ENCODE measurements at regions not wholly inside any gene's neighbourhood (a gene's known extent, or its start where the extent isn't known, plus 50 kb on each side); places are given as distances from the start of the nearest gene placed in this dataset.

DNA sequence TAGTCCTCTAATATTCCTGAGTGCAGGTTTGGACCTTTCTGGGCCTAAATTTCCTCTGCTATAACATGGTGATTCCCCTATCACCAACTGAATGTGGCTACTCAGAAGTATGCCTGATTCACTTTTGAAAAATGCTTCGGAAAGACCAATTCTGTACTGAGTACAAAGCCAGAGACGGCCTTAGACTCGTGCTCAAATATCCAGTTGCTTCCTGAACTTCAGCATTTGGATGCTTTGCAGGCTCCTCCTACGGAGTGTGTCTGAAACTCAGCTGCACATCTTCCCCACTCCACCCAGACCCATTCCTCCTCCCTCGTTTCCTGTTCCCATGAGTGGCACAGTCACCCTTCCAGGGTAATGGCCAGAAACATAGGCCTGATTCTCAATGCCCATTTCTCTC is 98.4 kb upstream of the GADD45A start:
- Mint-ChIP-seq H3K4me1 (peaks cover 43% of the 10 kb centered on the region), H3K36me3 (ENCODE audit: low read depth) (no peaks in the 10 kb centered on the region), H3K27ac (peak overlapping the region in 2 of 3 experiments; percentile 0 to 18), H3K27me3 (ENCODE audit: low read depth) (no peaks in the 10 kb centered on the region), H3K9me3 (no peaks in the 10 kb centered on the region), H3K4me3 (no peak overlapping the region)
- no peak for TF ChIP-seq CTCF (IDR thresholded peaks at IDR 0.05; ENCODE audit: unreplicated experiment in 3 of 3)

DNA sequence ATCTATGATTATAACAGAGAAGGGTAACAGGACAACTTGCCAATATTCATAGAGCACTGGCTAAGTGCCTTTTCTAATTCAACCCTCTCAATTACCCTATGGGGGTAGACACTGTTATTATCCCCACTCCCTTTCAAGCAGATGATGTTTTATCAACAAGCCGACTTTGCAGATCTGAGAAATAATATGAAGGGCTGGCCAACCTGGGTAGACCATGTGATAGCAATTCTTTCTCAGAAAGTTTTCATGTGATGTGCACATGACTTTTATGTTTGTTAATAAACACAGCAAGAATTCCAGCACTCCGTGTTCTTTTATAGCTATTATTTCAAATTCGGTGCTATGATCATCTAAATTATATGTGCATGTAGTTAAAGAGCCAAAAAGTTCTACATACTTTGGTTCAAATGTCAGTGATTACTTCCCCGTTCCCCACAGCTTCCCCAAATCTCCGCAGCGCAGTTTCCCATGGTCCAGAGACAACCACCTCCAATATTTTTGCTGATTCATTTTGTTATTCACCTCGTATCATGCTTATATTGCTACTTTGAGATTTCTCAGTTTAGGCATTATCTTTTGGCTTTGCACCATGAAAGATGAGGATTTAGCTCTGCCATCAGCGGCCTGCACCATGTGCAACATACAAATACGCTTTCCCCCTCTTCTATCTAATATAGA is 96.7 kb upstream of the GADD45A start:
- H3K27ac Mint-ChIP-seq = no peak overlapping the region
- peaks cover 30% of the 10 kb centered on the region for H3K4me1 Mint-ChIP-seq
- peaks cover 3% of the 10 kb centered on the region for H3K27me3 Mint-ChIP-seq (ENCODE audit: low read depth)
- no peaks in the 10 kb centered on the region for H3K36me3 Mint-ChIP-seq (ENCODE audit: low read depth)
- H3K9me3 Mint-ChIP-seq = no peaks in the 10 kb centered on the region
- no peak overlapping the region for H3K4me3 Mint-ChIP-seq
- no peak for TF ChIP-seq CTCF (IDR thresholded peaks at IDR 0.05; ENCODE audit: unreplicated experiment in 3 of 3)

GRCh38 chr1:67589519-67590233 is 95.3 kb upstream of the GADD45A start:
- Mint-ChIP-seq H3K4me1 (peaks cover 28% of the 10 kb centered on the region), H3K9me3 (peaks cover 2% of the 10 kb centered on the region), H3K4me3 (no peak overlapping the region), H3K27ac (no peak overlapping the region), H3K27me3 (ENCODE audit: low read depth) (peaks cover 4% of the 10 kb centered on the region), H3K36me3 (ENCODE audit: low read depth) (no peaks in the 10 kb centered on the region)
- no peak for TF ChIP-seq CTCF (IDR thresholded peaks at IDR 0.05; ENCODE audit: unreplicated experiment in 3 of 3)

DNA sequence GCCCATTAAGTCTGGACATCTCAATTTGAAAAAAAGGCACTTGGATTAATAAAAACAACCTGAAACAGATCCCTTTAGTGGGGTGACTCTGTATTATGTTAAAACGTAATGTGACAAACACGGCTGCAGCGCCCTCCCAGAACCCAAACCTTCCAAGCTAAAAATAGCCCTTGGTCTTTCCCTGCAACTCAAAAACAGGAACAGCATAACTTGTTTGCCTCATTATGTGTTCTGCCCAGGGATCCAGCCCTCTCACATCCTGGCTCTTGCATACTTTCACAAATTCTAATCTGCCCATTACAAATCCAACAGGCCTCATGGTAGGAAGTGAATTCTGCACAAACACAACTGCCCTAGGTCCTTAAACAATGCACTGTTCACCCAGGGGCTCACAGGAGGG is 94.7 kb upstream of the GADD45A start:
- peaks cover 4% of the 10 kb centered on the region for H3K27me3 Mint-ChIP-seq (ENCODE audit: low read depth)
- H3K4me3 Mint-ChIP-seq = no peak overlapping the region
- no peaks in the 10 kb centered on the region for H3K36me3 Mint-ChIP-seq (ENCODE audit: low read depth)
- H3K4me1 Mint-ChIP-seq = peaks cover 28% of the 10 kb centered on the region
- TF ChIP-seq CTCF (IDR thresholded peaks at IDR 0.05; ENCODE audit: unreplicated experiment in 3 of 3) = no peak
- peak overlapping the region in 2 of 3 experiments; percentile 11 to 64 for H3K27ac Mint-ChIP-seq
- peaks cover 2% of the 10 kb centered on the region for H3K9me3 Mint-ChIP-seq

GRCh38 chr1:67594764-67595163 is 90.2 kb upstream of the GADD45A start:
- Mint-ChIP-seq H3K4me1 (peaks cover 9% of the 10 kb centered on the region), H3K27ac (no peak overlapping the region), H3K9me3 (peaks cover 2% of the 10 kb centered on the region), H3K36me3 (ENCODE audit: low read depth) (no peaks in the 10 kb centered on the region), H3K27me3 (ENCODE audit: low read depth) (peaks cover 4% of the 10 kb centered on the region), H3K4me3 (no peak overlapping the region)
- TF ChIP-seq CTCF (IDR thresholded peaks at IDR 0.05; ENCODE audit: unreplicated experiment in 3 of 3) = no peak

GRCh38 chr1:67596674-67597073 is 88.3 kb upstream of the GADD45A start:
- H3K4me3 Mint-ChIP-seq = no peak overlapping the region
- H3K4me1 Mint-ChIP-seq = no peaks in the 10 kb centered on the region
- H3K27me3 Mint-ChIP-seq (ENCODE audit: low read depth) = peaks cover 4% of the 10 kb centered on the region

More at GRCh38 chr1:67596674-67597073, 88.3 kb upstream of the GADD45A start:
- Mint-ChIP-seq H3K36me3 (ENCODE audit: low read depth) (no peaks in the 10 kb centered on the region), H3K9me3 (peaks cover 5% of the 10 kb centered on the region), H3K27ac (no peak overlapping the region)
- no peak for TF ChIP-seq CTCF (IDR thresholded peaks at IDR 0.05; ENCODE audit: unreplicated experiment in 3 of 3)
